ENCODE measurements at regions not wholly inside any gene's neighbourhood (a gene's known extent, or its start where the extent isn't known, plus 50 kb on each side); places are given as distances from the start of the nearest gene placed in this dataset.

DNA sequence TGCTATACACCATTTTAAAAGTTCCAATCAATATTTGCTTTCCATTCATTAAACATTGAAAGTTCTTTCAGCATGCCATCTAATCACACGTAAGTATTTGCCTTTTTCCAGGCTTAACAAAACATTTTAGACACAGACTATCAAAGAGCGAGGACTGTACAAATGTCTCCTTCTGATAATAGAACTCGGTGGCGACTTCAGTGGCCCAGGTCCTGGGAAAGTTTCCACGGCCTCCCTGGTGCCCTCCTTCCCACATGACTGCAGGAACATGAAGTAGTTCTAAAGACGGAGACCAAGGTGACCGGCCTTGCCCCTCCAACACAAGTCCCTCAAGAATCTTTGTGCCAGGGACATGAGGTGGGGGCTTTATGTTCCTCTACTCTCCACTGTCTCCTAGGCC lies 174.6 kb upstream of the KBTBD8 start:
- TF ChIP-seq, protein P1, sequence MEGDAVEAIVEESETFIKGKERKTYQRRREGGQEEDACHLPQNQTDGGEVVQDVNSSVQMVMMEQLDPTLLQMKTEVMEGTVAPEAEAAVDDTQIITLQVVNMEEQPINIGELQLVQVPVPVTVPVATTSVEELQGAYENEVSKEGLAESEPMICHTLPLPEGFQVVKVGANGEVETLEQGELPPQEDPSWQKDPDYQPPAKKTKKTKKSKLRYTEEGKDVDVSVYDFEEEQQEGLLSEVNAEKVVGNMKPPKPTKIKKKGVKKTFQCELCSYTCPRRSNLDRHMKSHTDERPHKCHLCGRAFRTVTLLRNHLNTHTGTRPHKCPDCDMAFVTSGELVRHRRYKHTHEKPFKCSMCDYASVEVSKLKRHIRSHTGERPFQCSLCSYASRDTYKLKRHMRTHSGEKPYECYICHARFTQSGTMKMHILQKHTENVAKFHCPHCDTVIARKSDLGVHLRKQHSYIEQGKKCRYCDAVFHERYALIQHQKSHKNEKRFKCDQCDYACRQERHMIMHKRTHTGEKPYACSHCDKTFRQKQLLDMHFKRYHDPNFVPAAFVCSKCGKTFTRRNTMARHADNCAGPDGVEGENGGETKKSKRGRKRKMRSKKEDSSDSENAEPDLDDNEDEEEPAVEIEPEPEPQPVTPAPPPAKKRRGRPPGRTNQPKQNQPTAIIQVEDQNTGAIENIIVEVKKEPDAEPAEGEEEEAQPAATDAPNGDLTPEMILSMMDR (IDR thresholded peaks at IDR 0.05; ENCODE audit: extremely low read depth, insufficient read depth, missing control alignments) = no peak
- in situ Hi-C loops (cut with MboI; ENCODE audit: low pct_unique_long_range_greater_than_20kb, low sequenced_read_pairs, unreplicated experiment) = loop anchor here (25.0 kb wide), 1 partner anchor 411 kb away; no protein-coding TSS in a partner anchor
- no peak for DNase-seq (ENCODE audit: low spot score)

DNA sequence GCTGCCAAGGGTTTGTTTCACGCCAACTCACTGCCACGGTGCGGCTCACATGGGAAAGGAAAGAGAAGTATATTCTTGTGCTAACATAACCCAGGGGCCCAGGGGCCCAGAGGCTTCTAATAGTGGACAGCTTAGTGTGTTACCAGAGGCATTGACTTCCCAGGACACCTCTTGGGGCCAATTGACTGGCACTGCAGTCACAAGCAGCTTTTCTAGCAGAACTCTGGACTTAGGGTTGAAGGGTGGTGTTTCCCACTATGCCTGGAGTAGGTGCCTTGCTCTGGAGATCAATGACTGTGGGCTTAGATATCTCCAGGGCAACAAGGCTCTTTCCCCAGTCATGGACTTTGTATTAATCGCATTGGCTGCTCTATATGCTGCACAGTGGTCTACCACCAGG lies 172.7 kb upstream of the KBTBD8 start:
- in situ Hi-C loops (cut with MboI; ENCODE audit: low pct_unique_long_range_greater_than_20kb, low sequenced_read_pairs, unreplicated experiment) = no loop called here
- DNase-seq (ENCODE audit: low spot score) = no peak
- TF ChIP-seq, protein P1 (IDR thresholded peaks at IDR 0.05; ENCODE audit: extremely low read depth, insufficient read depth, missing control alignments) = no peak

DNA sequence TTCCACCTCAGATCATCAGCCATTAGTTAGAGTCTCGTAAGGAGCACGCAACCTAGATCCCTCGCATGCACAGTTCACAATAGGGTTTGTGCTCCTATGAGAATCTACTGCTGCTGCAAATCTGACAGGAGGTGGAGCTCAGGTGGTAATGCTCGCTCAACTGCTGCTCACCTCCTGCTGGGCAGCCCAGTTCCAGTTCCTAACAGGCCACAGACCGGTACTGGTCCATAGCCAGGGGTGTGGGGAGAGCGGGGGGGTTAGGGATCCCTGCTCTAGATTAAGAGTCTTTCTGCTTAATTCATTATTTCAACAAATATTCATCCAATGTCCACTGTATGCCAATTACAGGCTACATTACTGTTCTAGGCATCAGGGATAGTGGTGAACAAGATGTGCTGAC lies 170.4 kb upstream of the KBTBD8 start:
- no peak for DNase-seq (ENCODE audit: low spot score)
- TF ChIP-seq, protein P1 (IDR thresholded peaks at IDR 0.05; ENCODE audit: extremely low read depth, insufficient read depth, missing control alignments) = no peak
- in situ Hi-C loops (cut with MboI; ENCODE audit: low pct_unique_long_range_greater_than_20kb, low sequenced_read_pairs, unreplicated experiment) = no loop called here

DNA sequence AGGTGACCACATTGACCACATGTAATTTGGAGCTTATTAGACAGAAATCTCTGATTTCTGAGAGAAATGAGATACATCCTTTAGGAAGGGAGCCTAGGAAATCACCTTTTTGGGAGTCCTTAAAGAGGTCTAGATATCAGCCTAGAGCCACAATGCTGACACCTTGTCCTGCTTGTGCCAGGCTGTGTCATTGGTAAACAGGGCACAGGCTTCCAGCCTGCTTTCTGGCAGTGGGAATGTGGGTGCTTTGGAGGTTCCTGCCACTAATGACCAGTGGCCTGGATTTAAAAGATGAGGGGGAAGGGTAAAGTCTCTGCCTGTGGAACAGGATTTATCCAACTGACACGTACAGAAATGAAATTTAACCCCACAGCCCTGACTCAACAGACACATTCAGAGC lies 169.8 kb upstream of the KBTBD8 start:
- in situ Hi-C loops (cut with MboI; ENCODE audit: low pct_unique_long_range_greater_than_20kb, low sequenced_read_pairs, unreplicated experiment) = no loop called here
- DNase-seq (ENCODE audit: low spot score) = no peak
- TF ChIP-seq, protein P1 (IDR thresholded peaks at IDR 0.05; ENCODE audit: extremely low read depth, insufficient read depth, missing control alignments) = no peak

DNA sequence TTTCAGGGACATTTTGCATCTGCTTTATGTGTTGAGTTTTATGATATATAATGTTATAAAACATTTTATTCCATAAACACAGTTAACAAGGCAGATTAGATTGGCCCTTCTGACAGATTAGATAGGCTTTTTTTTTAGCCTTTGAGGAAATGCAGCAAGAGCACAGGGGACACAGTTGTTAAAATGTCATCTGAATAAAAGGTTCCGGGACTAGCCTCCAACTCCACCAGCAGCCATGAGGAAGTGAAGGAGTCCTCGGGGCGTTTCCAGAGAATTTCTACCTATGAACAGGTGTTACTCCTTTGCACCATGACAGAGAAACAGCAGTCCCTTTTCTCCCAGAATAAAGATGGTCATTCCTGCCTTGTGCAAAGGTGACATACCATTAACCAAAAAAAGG lies 167.8 kb upstream of the KBTBD8 start:
- in situ Hi-C loops (cut with MboI; ENCODE audit: low pct_unique_long_range_greater_than_20kb, low sequenced_read_pairs, unreplicated experiment) = no loop called here
- TF ChIP-seq, protein P1 (IDR thresholded peaks at IDR 0.05; ENCODE audit: extremely low read depth, insufficient read depth, missing control alignments) = no peak

DNA sequence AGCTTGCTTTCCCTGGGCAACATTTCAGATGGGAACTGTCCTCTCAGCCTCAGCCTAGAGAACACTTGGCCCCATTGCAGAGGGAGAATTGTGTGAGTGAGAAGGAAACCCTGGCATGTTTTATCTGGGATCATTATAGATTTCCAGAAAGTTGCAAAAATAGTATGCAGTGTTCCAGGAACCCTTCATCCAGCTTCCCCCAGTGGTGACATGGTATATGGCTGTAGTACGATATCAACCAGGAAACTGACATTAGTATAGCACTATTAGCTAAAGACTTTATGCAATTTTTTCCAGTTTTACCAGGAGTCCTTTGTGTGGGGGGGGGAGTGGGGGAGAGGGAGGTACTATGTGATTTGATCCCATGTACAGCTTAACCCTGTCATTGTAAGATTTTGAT lies 166.2 kb upstream of the KBTBD8 start:
- in situ Hi-C loops (cut with MboI; ENCODE audit: low pct_unique_long_range_greater_than_20kb, low sequenced_read_pairs, unreplicated experiment) = no loop called here
- TF ChIP-seq, protein P1 (IDR thresholded peaks at IDR 0.05; ENCODE audit: extremely low read depth, insufficient read depth, missing control alignments) = no peak
- no peak for DNase-seq (ENCODE audit: low spot score)

More for the DNA sequence above, 167.8 kb upstream of the KBTBD8 start:
- DNase-seq (ENCODE audit: low spot score) = no peak

Measured in GM13977 (cell line).